Right lung (tissue), 2 donors: ENCODE measurements at regions not wholly inside any gene's neighbourhood (a gene's known extent, or its start where the extent isn't known, plus 50 kb on each side); places are given as distances from the start of the nearest gene placed in this dataset.
"Not testable (repeated sequence)": the region's sequence is repeated elsewhere in the genome, so short reads cannot be mapped to it uniquely, and the experiment has no call there.

ENCODE experiments used
- DNase-seq, 2 donors: peaks; one replicate each; pipeline ENCODE4 v3.0.0-alpha.2; 2013

GRCh38 chr3:159455741-159456181, 532.9 kb upstream of the IL12A start:
- DNase-seq: no peak

- DNase-seq: no peak
Observed at GRCh38 chr3:159458010-159458409, 530.6 kb upstream of the IL12A start.

- no peak for DNase-seq
Observed at GRCh38 chr3:159458982-159459381, 529.7 kb upstream of the IL12A start.

- no peak for DNase-seq
Observed at GRCh38 chr3:159472611-159473010, 516.0 kb upstream of the IL12A start.

- DNase-seq: no peak
Observed at GRCh38 chr3:159473206-159473605, 515.4 kb upstream of the IL12A start.

- no peak for DNase-seq
Observed at GRCh38 chr3:159480046-159480445, 508.6 kb upstream of the IL12A start.

- DNase-seq: no peak
Observed at GRCh38 chr3:159482241-159482993, 506.2 kb upstream of the IL12A start.

- DNase-seq: no peak
Observed at GRCh38 chr3:159482994-159483367, 505.7 kb upstream of the IL12A start.

GRCh38 chr3:159486580-159486979, 502.1 kb upstream of the IL12A start:
- no peak for DNase-seq

GRCh38 chr3:159487304-159487703, 501.3 kb upstream of the IL12A start:
- no peak for DNase-seq

GRCh38 chr3:159488602-159489001, 500.0 kb upstream of the IL12A start:
- no peak for DNase-seq

GRCh38 chr3:159497361-159497760, 491.3 kb upstream of the IL12A start:
- DNase-seq: no peak

- DNase-seq: no peak
Observed at GRCh38 chr3:159499031-159499793, 489.4 kb upstream of the IL12A start.

- no peak for DNase-seq
Observed at GRCh38 chr3:159501029-159501428, 487.6 kb upstream of the IL12A start.

- DNase-seq: no peak
Observed at GRCh38 chr3:159502986-159503385, 485.6 kb upstream of the IL12A start.

GRCh38 chr3:159510988-159511387, 477.6 kb upstream of the IL12A start:
- not testable (repeated sequence) for DNase-seq

- no peak for DNase-seq
Observed at GRCh38 chr3:159513444-159513843, 475.2 kb upstream of the IL12A start.

GRCh38 chr3:159513867-159514380, 474.7 kb upstream of the IL12A start:
- no peak for DNase-seq

GRCh38 chr3:159517105-159517504, 471.5 kb upstream of the IL12A start:
- DNase-seq: no peak

GRCh38 chr3:159520638-159521037, 468.0 kb upstream of the IL12A start:
- DNase-seq: no peak

- no peak for DNase-seq
Observed at GRCh38 chr3:159522276-159522675, 466.4 kb upstream of the IL12A start.

- no peak for DNase-seq
Observed at GRCh38 chr3:159528251-159528895, 460.3 kb upstream of the IL12A start.

- DNase-seq: no peak
Observed at GRCh38 chr3:159532577-159532976, 456.1 kb upstream of the IL12A start.
